ENCODE measurements at regions not wholly inside any gene's neighbourhood (a gene's known extent, or its start where the extent isn't known, plus 50 kb on each side); places are given as distances from the start of the nearest gene placed in this dataset.

DNA sequence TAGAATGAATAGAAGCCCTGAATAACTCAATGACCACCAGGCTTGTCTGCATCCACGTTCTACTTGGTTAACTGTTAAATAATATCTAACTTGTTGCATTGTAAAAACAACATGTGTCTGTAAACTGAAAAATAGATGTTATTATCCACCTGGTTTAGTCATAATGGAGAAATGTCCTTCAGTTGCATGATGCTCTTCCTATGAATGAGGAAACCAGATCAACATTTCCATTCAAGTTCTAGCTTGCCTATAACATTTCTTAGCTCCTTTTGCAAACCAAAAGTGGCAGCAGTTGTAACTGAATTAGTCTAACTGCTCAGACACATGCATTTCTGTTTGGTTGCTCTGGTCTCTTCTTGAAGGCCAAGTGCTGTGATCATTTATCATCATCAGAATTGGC lies 62.9 kb upstream of the BET1 start (continued):
- no peak for TF ChIP-seq ZNF114 (CRISPR knock-in tag; IDR thresholded peaks at IDR 0.05)
- no peak for TF ChIP-seq STAT1 (IDR thresholded peaks at IDR 0.05; ENCODE audit: unreplicated experiment)
- TF ChIP-seq EZH2phosphoT487 (IDR thresholded peaks at IDR 0.05; ENCODE audit: unreplicated experiment), result no peak
- TF ChIP-seq NANOG (IDR thresholded peaks at IDR 0.05; ENCODE audit: borderline replicate concordance), result no peak
- TF ChIP-seq JUNB (IDR thresholded peaks at IDR 0.05; ENCODE audit: unreplicated experiment), result no peak
- TF ChIP-seq, protein P1, sequence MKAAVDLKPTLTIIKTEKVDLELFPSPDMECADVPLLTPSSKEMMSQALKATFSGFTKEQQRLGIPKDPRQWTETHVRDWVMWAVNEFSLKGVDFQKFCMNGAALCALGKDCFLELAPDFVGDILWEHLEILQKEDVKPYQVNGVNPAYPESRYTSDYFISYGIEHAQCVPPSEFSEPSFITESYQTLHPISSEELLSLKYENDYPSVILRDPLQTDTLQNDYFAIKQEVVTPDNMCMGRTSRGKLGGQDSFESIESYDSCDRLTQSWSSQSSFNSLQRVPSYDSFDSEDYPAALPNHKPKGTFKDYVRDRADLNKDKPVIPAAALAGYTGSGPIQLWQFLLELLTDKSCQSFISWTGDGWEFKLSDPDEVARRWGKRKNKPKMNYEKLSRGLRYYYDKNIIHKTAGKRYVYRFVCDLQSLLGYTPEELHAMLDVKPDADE (IDR thresholded peaks at IDR 0.05), result no peak
- no peak for TF ChIP-seq POLR2AphosphoS5 (IDR thresholded peaks at IDR 0.05; ENCODE audit: low read depth)

DNA sequence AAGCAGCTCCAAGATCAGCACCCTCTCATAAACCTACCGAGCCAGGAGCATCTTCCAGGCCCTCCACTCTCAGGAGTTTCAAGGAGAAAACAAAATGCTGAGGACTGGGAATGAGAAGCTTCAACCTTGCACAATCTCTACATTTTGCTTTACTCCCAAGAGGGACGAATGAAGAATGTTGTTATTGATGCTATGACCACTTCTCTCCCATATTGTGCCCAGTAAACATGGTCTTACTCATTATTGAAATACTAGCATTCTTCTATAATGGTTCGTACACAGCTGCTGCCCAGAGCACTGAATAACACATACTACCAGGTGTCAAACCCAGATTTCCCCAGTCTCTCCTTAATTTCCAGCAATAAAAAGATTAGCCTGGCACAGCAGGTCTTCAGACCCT lies 63.4 kb upstream of the BET1 start:
- Mint-ChIP-seq H3K27ac (no peak overlapping the region), H3K9me3 (no peaks in the 10 kb centered on the region), H3K27me3 (ENCODE audit: insufficient read depth, low read depth, poor library complexity) (no peaks in the 10 kb centered on the region), H3K4me3 (no peak overlapping the region), H3K4me1 (no peaks in the 10 kb centered on the region; the same call in 2 of the 3 replicates), H3K36me3 (ENCODE audit: low read depth) (no peaks in the 10 kb centered on the region)
- no peak for DNase-seq (ENCODE audit: low spot score)
- ATAC-seq, result no peak
- no peak overlapping the region for H3K4me3 ChIP-seq
- no peaks in the 10 kb centered on the region for H3K27me3 ChIP-seq (ENCODE audit: insufficient read depth)
- H3K9me2 ChIP-seq (ENCODE audit: insufficient read depth), result no peaks in the 10 kb centered on the region
- no peak overlapping the region for H2AFZ ChIP-seq
- H3K4me2 ChIP-seq, result no peak overlapping the region
- no peak overlapping the region for H3K27ac ChIP-seq (ENCODE audit: low read depth)
- no peaks in the 10 kb centered on the region for H3K4me1 ChIP-seq (ENCODE audit: insufficient read depth)
- H3K36me3 ChIP-seq (ENCODE audit: insufficient read depth), result no peaks in the 10 kb centered on the region
- H4K20me1 ChIP-seq (replicated peaks; ENCODE audit: insufficient read depth), result no peaks in the 10 kb centered on the region
- no peaks in the 10 kb centered on the region for H3F3A ChIP-seq (replicated peaks; ENCODE audit: low read depth)
- H3K79me2 ChIP-seq (replicated peaks; ENCODE audit: insufficient read depth), result no peaks in the 10 kb centered on the region
- TF ChIP-seq, protein P1 (IDR thresholded peaks at IDR 0.05), result no peak
- TF ChIP-seq NANOG (IDR thresholded peaks at IDR 0.05; ENCODE audit: borderline replicate concordance) (no peak), EZH2 (IDR thresholded peaks at IDR 0.05; ENCODE audit: low read depth, unreplicated experiment) (no peak), EZH2phosphoT487 (IDR thresholded peaks at IDR 0.05; ENCODE audit: unreplicated experiment) (no peak), POLR2AphosphoS5 (IDR thresholded peaks at IDR 0.05; ENCODE audit: low read depth) (no peak), STAT1 (IDR thresholded peaks at IDR 0.05; ENCODE audit: unreplicated experiment) (no peak), ZNF114 (CRISPR knock-in tag; IDR thresholded peaks at IDR 0.05) (no peak)
- TF ChIP-seq, protein P2, sequence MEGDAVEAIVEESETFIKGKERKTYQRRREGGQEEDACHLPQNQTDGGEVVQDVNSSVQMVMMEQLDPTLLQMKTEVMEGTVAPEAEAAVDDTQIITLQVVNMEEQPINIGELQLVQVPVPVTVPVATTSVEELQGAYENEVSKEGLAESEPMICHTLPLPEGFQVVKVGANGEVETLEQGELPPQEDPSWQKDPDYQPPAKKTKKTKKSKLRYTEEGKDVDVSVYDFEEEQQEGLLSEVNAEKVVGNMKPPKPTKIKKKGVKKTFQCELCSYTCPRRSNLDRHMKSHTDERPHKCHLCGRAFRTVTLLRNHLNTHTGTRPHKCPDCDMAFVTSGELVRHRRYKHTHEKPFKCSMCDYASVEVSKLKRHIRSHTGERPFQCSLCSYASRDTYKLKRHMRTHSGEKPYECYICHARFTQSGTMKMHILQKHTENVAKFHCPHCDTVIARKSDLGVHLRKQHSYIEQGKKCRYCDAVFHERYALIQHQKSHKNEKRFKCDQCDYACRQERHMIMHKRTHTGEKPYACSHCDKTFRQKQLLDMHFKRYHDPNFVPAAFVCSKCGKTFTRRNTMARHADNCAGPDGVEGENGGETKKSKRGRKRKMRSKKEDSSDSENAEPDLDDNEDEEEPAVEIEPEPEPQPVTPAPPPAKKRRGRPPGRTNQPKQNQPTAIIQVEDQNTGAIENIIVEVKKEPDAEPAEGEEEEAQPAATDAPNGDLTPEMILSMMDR (conservative IDR thresholded peaks at IDR 0.05; ENCODE audit: low read depth in 2 of 2), result no peak
- TF ChIP-seq, protein P3, sequence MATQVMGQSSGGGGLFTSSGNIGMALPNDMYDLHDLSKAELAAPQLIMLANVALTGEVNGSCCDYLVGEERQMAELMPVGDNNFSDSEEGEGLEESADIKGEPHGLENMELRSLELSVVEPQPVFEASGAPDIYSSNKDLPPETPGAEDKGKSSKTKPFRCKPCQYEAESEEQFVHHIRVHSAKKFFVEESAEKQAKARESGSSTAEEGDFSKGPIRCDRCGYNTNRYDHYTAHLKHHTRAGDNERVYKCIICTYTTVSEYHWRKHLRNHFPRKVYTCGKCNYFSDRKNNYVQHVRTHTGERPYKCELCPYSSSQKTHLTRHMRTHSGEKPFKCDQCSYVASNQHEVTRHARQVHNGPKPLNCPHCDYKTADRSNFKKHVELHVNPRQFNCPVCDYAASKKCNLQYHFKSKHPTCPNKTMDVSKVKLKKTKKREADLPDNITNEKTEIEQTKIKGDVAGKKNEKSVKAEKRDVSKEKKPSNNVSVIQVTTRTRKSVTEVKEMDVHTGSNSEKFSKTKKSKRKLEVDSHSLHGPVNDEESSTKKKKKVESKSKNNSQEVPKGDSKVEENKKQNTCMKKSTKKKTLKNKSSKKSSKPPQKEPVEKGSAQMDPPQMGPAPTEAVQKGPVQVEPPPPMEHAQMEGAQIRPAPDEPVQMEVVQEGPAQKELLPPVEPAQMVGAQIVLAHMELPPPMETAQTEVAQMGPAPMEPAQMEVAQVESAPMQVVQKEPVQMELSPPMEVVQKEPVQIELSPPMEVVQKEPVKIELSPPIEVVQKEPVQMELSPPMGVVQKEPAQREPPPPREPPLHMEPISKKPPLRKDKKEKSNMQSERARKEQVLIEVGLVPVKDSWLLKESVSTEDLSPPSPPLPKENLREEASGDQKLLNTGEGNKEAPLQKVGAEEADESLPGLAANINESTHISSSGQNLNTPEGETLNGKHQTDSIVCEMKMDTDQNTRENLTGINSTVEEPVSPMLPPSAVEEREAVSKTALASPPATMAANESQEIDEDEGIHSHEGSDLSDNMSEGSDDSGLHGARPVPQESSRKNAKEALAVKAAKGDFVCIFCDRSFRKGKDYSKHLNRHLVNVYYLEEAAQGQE (IDR thresholded peaks at IDR 0.05; ENCODE audit: unreplicated experiment), result no peak
- TF ChIP-seq, protein P4, sequence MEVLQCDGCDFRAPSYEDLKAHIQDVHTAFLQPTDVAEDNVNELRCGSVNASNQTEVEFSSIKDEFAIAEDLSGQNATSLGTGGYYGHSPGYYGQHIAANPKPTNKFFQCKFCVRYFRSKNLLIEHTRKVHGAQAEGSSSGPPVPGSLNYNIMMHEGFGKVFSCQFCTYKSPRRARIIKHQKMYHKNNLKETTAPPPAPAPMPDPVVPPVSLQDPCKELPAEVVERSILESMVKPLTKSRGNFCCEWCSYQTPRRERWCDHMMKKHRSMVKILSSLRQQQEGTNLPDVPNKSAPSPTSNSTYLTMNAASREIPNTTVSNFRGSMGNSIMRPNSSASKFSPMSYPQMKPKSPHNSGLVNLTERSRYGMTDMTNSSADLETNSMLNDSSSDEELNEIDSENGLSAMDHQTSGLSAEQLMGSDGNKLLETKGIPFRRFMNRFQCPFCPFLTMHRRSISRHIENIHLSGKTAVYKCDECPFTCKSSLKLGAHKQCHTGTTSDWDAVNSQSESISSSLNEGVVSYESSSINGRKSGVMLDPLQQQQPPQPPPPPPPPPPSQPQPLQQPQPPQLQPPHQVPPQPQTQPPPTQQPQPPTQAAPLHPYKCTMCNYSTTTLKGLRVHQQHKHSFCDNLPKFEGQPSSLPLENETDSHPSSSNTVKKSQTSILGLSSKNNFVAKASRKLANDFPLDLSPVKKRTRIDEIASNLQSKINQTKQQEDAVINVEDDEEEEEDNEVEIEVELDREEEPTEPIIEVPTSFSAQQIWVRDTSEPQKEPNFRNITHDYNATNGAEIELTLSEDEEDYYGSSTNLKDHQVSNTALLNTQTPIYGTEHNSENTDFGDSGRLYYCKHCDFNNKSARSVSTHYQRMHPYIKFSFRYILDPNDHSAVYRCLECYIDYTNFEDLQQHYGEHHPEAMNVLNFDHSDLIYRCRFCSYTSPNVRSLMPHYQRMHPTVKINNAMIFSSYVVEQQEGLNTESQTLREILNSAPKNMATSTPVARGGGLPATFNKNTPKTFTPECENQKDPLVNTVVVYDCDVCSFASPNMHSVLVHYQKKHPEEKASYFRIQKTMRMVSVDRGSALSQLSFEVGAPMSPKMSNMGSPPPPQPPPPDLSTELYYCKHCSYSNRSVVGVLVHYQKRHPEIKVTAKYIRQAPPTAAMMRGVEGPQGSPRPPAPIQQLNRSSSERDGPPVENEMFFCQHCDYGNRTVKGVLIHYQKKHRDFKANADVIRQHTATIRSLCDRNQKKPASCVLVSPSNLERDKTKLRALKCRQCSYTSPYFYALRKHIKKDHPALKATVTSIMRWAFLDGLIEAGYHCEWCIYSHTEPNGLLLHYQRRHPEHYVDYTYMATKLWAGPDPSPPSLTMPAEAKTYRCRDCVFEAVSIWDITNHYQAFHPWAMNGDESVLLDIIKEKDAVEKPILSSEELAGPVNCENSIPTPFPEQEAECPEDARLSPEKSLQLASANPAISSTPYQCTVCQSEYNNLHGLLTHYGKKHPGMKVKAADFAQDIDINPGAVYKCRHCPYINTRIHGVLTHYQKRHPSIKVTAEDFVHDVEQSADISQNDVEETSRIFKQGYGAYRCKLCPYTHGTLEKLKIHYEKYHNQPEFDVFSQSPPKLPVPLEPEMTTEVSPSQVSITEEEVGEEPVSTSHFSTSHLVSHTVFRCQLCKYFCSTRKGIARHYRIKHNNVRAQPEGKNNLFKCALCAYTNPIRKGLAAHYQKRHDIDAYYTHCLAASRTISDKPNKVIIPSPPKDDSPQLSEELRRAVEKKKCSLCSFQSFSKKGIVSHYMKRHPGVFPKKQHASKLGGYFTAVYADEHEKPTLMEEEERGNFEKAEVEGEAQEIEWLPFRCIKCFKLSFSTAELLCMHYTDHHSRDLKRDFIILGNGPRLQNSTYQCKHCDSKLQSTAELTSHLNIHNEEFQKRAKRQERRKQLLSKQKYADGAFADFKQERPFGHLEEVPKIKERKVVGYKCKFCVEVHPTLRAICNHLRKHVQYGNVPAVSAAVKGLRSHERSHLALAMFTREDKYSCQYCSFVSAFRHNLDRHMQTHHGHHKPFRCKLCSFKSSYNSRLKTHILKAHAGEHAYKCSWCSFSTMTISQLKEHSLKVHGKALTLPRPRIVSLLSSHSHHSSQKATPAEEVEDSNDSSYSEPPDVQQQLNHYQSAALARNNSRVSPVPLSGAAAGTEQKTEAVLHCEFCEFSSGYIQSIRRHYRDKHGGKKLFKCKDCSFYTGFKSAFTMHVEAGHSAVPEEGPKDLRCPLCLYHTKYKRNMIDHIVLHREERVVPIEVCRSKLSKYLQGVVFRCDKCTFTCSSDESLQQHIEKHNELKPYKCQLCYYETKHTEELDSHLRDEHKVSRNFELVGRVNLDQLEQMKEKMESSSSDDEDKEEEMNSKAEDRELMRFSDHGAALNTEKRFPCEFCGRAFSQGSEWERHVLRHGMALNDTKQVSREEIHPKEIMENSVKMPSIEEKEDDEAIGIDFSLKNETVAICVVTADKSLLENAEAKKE (CRISPR knock-in tag; IDR thresholded peaks at IDR 0.05), result no peak
